Liver (tissue), 3 donors: ENCODE measurements at regions not wholly inside any gene's neighbourhood (a gene's known extent, or its start where the extent isn't known, plus 50 kb on each side); places are given as distances from the start of the nearest gene placed in this dataset.

Source experiments
- EGR1 ChIP-seq, 2 donors: IDR thresholded peaks; 2 replicates each; pipeline ENCODE4 v1.6.1; 2016 to 2018; ENCODE audit warnings: antibody characterized with exemption in 2 of 2, low read depth in 2 of 2
- HNF4A ChIP-seq, 2 donors: conservative IDR thresholded peaks; 2 replicates each; pipeline ENCODE4 v1.6.1; 2016; ENCODE audit warnings: antibody characterized with exemption in 2 of 2, mild to moderate bottlenecking in 2 of 2
- TF ChIP-seq, protein P1 (sequence below): IDR thresholded peaks from 2 replicates; pipeline ENCODE4 v1.6.1; 2016; ENCODE audit warnings: antibody characterized with exemption
- TF ChIP-seq, protein P2 (sequence below): fragments of 150-350 bp; IDR thresholded peaks from 2 replicates; pipeline ENCODE4 v1.5.1; 2017; ENCODE audit warnings: improper control_type of control experiment, low read depth, low read length; ENCODE audit not compliant: missing input control
- TF ChIP-seq, protein P3 (sequence below): IDR thresholded peaks from 2 replicates; pipeline ENCODE4 v1.6.1; 2016; ENCODE audit warnings: antibody characterized with exemption
- TF ChIP-seq, protein P4 (sequence below): IDR thresholded peaks from 2 replicates; pipeline ENCODE4 v1.6.1; 2016; ENCODE audit warnings: antibody characterized with exemption
- donor health status: healthy.
- donor health status: healthy.

DNA sequence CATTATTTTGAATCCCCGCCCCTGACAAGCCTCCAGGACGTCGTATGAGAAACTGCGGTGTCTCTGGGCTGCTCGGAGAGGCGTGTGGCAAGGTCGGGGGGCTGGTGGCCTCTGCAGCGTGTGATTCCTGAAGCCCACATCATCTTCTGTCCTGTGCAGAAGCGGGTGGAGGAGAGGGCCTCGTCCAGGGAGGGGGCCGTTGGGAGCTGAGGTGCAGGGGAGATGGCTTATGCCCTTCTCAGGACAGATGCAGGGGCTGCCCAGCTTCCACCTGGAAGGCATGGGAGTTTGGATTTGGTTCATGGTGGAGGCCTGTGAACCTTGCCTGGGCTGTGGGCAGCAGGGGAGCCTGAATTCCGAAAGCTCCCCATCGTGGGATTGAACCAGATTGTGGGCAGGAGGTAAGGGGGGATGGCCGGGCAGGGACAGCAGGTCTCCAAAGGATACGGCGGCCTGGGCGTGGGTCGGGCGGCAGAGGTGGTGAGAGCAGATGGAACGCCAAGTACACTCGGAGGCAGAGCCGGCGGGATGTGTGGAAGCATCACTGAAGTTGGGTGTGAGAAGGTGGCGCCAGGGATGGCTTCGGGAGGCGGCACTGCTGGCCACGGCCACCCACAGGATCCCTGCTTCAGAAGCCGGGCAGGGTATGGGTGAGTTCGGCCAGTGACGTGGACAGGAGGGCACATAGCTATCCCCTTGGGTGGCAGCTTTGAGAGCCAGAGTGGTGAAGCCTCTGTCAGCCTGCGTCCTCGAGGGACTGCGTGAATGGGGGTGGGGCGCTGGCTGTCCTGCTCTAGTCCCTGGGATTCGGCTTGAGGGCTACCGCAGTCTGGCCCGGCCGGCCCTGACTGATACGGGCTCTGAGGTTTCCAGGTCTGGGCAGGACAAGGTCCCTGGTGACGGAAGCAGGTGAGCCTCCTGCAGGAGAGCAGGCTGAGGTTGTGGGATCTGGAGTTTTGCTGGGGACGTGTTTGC lies 76.3 kb upstream of the ADRA2C start:
- TF ChIP-seq, protein P1, sequence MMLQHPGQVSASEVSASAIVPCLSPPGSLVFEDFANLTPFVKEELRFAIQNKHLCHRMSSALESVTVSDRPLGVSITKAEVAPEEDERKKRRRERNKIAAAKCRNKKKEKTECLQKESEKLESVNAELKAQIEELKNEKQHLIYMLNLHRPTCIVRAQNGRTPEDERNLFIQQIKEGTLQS: no peak
- TF ChIP-seq, protein P2, sequence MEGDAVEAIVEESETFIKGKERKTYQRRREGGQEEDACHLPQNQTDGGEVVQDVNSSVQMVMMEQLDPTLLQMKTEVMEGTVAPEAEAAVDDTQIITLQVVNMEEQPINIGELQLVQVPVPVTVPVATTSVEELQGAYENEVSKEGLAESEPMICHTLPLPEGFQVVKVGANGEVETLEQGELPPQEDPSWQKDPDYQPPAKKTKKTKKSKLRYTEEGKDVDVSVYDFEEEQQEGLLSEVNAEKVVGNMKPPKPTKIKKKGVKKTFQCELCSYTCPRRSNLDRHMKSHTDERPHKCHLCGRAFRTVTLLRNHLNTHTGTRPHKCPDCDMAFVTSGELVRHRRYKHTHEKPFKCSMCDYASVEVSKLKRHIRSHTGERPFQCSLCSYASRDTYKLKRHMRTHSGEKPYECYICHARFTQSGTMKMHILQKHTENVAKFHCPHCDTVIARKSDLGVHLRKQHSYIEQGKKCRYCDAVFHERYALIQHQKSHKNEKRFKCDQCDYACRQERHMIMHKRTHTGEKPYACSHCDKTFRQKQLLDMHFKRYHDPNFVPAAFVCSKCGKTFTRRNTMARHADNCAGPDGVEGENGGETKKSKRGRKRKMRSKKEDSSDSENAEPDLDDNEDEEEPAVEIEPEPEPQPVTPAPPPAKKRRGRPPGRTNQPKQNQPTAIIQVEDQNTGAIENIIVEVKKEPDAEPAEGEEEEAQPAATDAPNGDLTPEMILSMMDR: no peak
- TF ChIP-seq, protein P3, sequence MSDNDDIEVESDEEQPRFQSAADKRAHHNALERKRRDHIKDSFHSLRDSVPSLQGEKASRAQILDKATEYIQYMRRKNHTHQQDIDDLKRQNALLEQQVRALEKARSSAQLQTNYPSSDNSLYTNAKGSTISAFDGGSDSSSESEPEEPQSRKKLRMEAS: no peak
- TF ChIP-seq, protein P4, sequence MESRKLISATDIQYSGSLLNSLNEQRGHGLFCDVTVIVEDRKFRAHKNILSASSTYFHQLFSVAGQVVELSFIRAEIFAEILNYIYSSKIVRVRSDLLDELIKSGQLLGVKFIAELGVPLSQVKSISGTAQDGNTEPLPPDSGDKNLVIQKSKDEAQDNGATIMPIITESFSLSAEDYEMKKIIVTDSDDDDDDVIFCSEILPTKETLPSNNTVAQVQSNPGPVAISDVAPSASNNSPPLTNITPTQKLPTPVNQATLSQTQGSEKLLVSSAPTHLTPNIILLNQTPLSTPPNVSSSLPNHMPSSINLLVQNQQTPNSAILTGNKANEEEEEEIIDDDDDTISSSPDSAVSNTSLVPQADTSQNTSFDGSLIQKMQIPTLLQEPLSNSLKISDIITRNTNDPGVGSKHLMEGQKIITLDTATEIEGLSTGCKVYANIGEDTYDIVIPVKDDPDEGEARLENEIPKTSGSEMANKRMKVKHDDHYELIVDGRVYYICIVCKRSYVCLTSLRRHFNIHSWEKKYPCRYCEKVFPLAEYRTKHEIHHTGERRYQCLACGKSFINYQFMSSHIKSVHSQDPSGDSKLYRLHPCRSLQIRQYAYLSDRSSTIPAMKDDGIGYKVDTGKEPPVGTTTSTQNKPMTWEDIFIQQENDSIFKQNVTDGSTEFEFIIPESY: no peak
- TF ChIP-seq EGR1 (IDR thresholded peaks at IDR 0.05; ENCODE audit: low read depth in 2 of 2): no peak
- TF ChIP-seq HNF4A (conservative IDR thresholded peaks at IDR 0.05): no peak
